H1 (cell line): ENCODE measurements at regions not wholly inside any gene's neighbourhood (a gene's known extent, or its start where the extent isn't known, plus 50 kb on each side); places are given as distances from the start of the nearest gene placed in this dataset.
A peak's percentile ranks its signal among the peaks of the same experiment; 100 is the strongest.

Experiments used
- CTCF ChIA-PET: fragments of 300-600 bp; sonication (Branson Sonifier 250); formaldehyde crosslinking; loops from one replicate; lab custom pipeline; 2021; ENCODE audit not compliant: partially characterized antibody; lab: Charles Lee
- POLR2A ChIA-PET: fragments of 300-600 bp; sonication (Branson Sonifier 250); formaldehyde crosslinking; loops from one replicate; lab custom pipeline; 2021; ENCODE audit warnings: inconsistent platforms; ENCODE audit not compliant: partially characterized antibody; lab: Charles Lee
- DNase-seq, 2 experiments: peaks; one replicate each; pipeline versions ENCODE4 v3.0.0 to v3.0.0-alpha.2; 2010 to 2022; ENCODE audit warnings: low spot score in 2 of 2, low read depth in 1 of 2, mixed read lengths in 1 of 2
- FAIRE-seq: peaks from 2 replicates; lab custom pipeline; 2011; peaks lifted over from hg19 to GRCh38; lab: Jason Lieb, UNC
- H2AFZ ChIP-seq: 2 replicates; pipeline ENCODE4 v1.8.1; 2012; ENCODE audit warnings: low read length, inconsistent platforms
- H2AK5ac ChIP-seq: 2 replicates; pipeline ENCODE4 v1.6.1; 2013; ENCODE audit warnings: low read depth, low read length
- H2BK120ac ChIP-seq: replicated peaks from 2 replicates; pipeline ENCODE3; 2013; ENCODE audit warnings: low read depth, low read length, inconsistent platforms
- H2BK12ac ChIP-seq: 2 replicates; pipeline ENCODE4 v1.6.1; 2013; ENCODE audit warnings: low read depth, low read length
- H2BK15ac ChIP-seq: 2 replicates; pipeline ENCODE4 v1.6.1; 2013; ENCODE audit warnings: low read length
- H2BK20ac ChIP-seq: 2 replicates; pipeline ENCODE4 v1.6.1; 2013; ENCODE audit warnings: low read length
- H2BK5ac ChIP-seq: 2 replicates; pipeline ENCODE4 v1.6.1; 2013; ENCODE audit warnings: low read depth, low read length
- H3K14ac ChIP-seq: 2 replicates; pipeline ENCODE4 v1.6.1; 2013; ENCODE audit warnings: inconsistent platforms; ENCODE audit not compliant: insufficient read length
- H3K18ac ChIP-seq: 2 replicates; pipeline ENCODE4 v1.6.1; 2013; ENCODE audit warnings: low read length; ENCODE audit errors: extremely low read depth
- H3K23ac ChIP-seq: 2 replicates; pipeline ENCODE4 v1.6.1; 2013; ENCODE audit warnings: inconsistent platforms; ENCODE audit not compliant: insufficient read length
- H3K23me2 ChIP-seq: 2 replicates; pipeline ENCODE4 v1.6.1; 2013; ENCODE audit warnings: low read depth, low read length
- H3K27ac ChIP-seq: 2 replicates; pipeline ENCODE4 v1.6.1; 2011; ENCODE audit warnings: low read depth, low read length, inconsistent platforms
- H3K27me3 ChIP-seq, 4 experiments: replicated peaks in 1 of 4; 1 replicate in 1 of 4; 2 replicates in 3 of 4; pipeline versions ENCODE4 v1.6.1 to v1.8.1; 2011 to 2013; ENCODE audit warnings: low read length in 3 of 4, mild to moderate bottlenecking in 3 of 4, inconsistent platforms in 2 of 4, mixed read lengths in 2 of 4, moderate library complexity in 1 of 4; ENCODE audit not compliant: control insufficient read depth in 3 of 4, insufficient read depth in 3 of 4; ENCODE audit errors: extremely low read depth in 1 of 4
- H3K36me3 ChIP-seq, 4 experiments: 2 replicates each; pipeline versions ENCODE4 v1.6.1 to v1.8.1; 2011 to 2013; ENCODE audit warnings: mild to moderate bottlenecking in 4 of 4, low read length in 3 of 4, moderate library complexity in 2 of 4, control low read depth in 1 of 4, inconsistent platforms in 1 of 4; ENCODE audit not compliant: insufficient read depth in 4 of 4, control insufficient read depth in 2 of 4
- H3K4ac ChIP-seq: replicated peaks from 2 replicates; pipeline ENCODE3; 2013; ENCODE audit warnings: low read length, low read depth, mixed read lengths, inconsistent platforms; ENCODE audit not compliant: insufficient read length
- H3K4me1 ChIP-seq, 4 experiments: replicated peaks in 1 of 4; 1 replicate in 1 of 4; 2 replicates in 3 of 4; pipeline versions ENCODE4 v1.6.1 to v1.8.1; 2011 to 2013; ENCODE audit warnings: low read length in 3 of 4, inconsistent platforms in 2 of 4, mixed read lengths in 1 of 4; ENCODE audit not compliant: insufficient read depth in 4 of 4, control insufficient read depth in 3 of 4
- H3K4me2 ChIP-seq, 2 experiments: 2 replicates each; pipeline versions ENCODE4 v1.6.1 to v1.8.1; 2011 to 2013; ENCODE audit warnings: low read depth in 2 of 2, low read length in 2 of 2, control low read depth in 1 of 2, inconsistent platforms in 1 of 2, mild to moderate bottlenecking in 1 of 2; ENCODE audit not compliant: insufficient read depth in 1 of 2
- H3K4me3 ChIP-seq, 4 experiments: fragments of 200-600, 300-600 bp in 1 of 4; sonication (generic), shearing (Covaris generic), sonication (Bioruptor Twin) in 1 of 4; 2 replicates each; pipeline versions ENCODE4 v1.5.1 to v1.8.1; 2011 to 2016; ENCODE audit warnings: low read length in 4 of 4, low read depth in 3 of 4, control low read depth in 2 of 4, inconsistent platforms in 2 of 4, mild to moderate bottlenecking in 2 of 4, mixed read lengths in 1 of 4, moderate library complexity in 1 of 4; ENCODE audit not compliant: insufficient read depth in 2 of 4; ENCODE audit errors: extremely low read depth in 1 of 4
- H3K56ac ChIP-seq: replicated peaks from 2 replicates; pipeline ENCODE3; 2013; ENCODE audit warnings: low read depth, mild to moderate bottlenecking, mixed read lengths, low read length, inconsistent platforms; ENCODE audit not compliant: insufficient read length
- H3K79me1 ChIP-seq: 2 replicates; pipeline ENCODE4 v1.6.1; 2013; ENCODE audit warnings: low read depth, low read length, control low read depth
- H3K79me2 ChIP-seq, 2 experiments: 2 replicates each; pipeline versions ENCODE4 v1.6.1 to v1.8.1; 2012 to 2013; ENCODE audit warnings: low read length in 2 of 2, mild to moderate bottlenecking in 2 of 2, inconsistent platforms in 1 of 2; ENCODE audit not compliant: insufficient read depth in 2 of 2, control insufficient read depth in 1 of 2
- H3K9ac ChIP-seq, 4 experiments: replicated peaks in 1 of 4; 1 replicate in 1 of 4; 2 replicates in 3 of 4; pipeline versions ENCODE4 v1.6.1 to v1.8.1; 2011 to 2013; ENCODE audit warnings: low read depth in 3 of 4, low read length in 3 of 4, control low read depth in 2 of 4, mild to moderate bottlenecking in 2 of 4, moderate library complexity in 2 of 4, inconsistent platforms in 1 of 4; ENCODE audit errors: extremely low read depth in 1 of 4
- H3K9me3 ChIP-seq, 2 experiments: 2 replicates each; pipeline versions ENCODE4 v1.6.1 to v1.8.1; 2012 to 2013; ENCODE audit warnings: mild to moderate bottlenecking in 2 of 2, moderate library complexity in 2 of 2, control low read depth in 1 of 2, inconsistent platforms in 1 of 2, low read depth in 1 of 2, low read length in 1 of 2, mixed read lengths in 1 of 2; ENCODE audit not compliant: insufficient read depth in 2 of 2
- H4K20me1 ChIP-seq, 2 experiments: replicated peaks in 1 of 2; 2 replicates each; pipeline versions ENCODE3 to v1.8.1; 2011 to 2013; ENCODE audit warnings: inconsistent platforms in 2 of 2, low read length in 2 of 2, mild to moderate bottlenecking in 1 of 2; ENCODE audit not compliant: insufficient read depth in 2 of 2, control insufficient read depth in 1 of 2
- H4K5ac ChIP-seq: 2 replicates; pipeline ENCODE4 v1.6.1; 2013; ENCODE audit warnings: low read length, low read depth, mixed read lengths, inconsistent platforms; ENCODE audit not compliant: insufficient read length
- H4K8ac ChIP-seq: 2 replicates; pipeline ENCODE4 v1.8.0; 2013; ENCODE audit warnings: mild to moderate bottlenecking, moderate library complexity, low read length, inconsistent platforms; ENCODE audit not compliant: insufficient read depth; ENCODE audit errors: extremely low read depth
- H4K91ac ChIP-seq: replicated peaks from 2 replicates; pipeline ENCODE3; 2013; ENCODE audit warnings: low read length, mixed read lengths, inconsistent platforms; ENCODE audit not compliant: insufficient read length
- BRCA1 ChIP-seq: IDR thresholded peaks from 2 replicates; pipeline ENCODE4 v1.6.1; 2012; ENCODE audit warnings: low read depth, low read length, improper control_type of control experiment
- CBX5 ChIP-seq: fragments of 300-800, 300-1000 bp; sonication (generic); IDR thresholded peaks from 2 replicates; pipeline ENCODE4 v1.7.1; 2016; ENCODE audit warnings: antibody characterized with exemption, low read length, low read depth
- CTBP2 ChIP-seq: IDR thresholded peaks from 2 replicates; pipeline ENCODE4 v1.7.0; 2011; ENCODE audit warnings: borderline replicate concordance, mild to moderate bottlenecking, moderate library complexity, mixed read lengths, low read length; ENCODE audit not compliant: insufficient read depth, insufficient read length
- GABPA ChIP-seq: IDR thresholded peaks from 2 replicates; pipeline ENCODE4 v1.6.1; 2011; ENCODE audit warnings: mild to moderate bottlenecking, low read length, moderate library complexity, borderline replicate concordance; ENCODE audit not compliant: insufficient read depth
- JUND ChIP-seq: IDR thresholded peaks from 2 replicates; pipeline ENCODE4 v1.6.1; 2011; ENCODE audit warnings: mild to moderate bottlenecking, improper control_type of control experiment, low read length
- NRF1 ChIP-seq: IDR thresholded peaks from 2 replicates; pipeline ENCODE4 v1.6.1; 2011; ENCODE audit warnings: mild to moderate bottlenecking, low read depth, low read length, improper control_type of control experiment
- RBBP5 ChIP-seq: IDR thresholded peaks from 2 replicates; pipeline ENCODE4 v1.7.1; 2012; ENCODE audit warnings: low read depth, mild to moderate bottlenecking, inconsistent platforms, low read length, moderate library complexity, borderline replicate concordance
- SP1 ChIP-seq: IDR thresholded peaks from 2 replicates; pipeline ENCODE4 v1.6.1; 2011; ENCODE audit warnings: low read depth, low read length
- SP2 ChIP-seq: IDR thresholded peaks from 2 replicates; pipeline ENCODE4 v1.6.1; 2012; ENCODE audit warnings: mild to moderate bottlenecking, low read length, inconsistent platforms
- TBP ChIP-seq: IDR thresholded peaks from 2 replicates; pipeline ENCODE4 v1.6.1; 2011; ENCODE audit warnings: low read depth, low read length, improper control_type of control experiment
- YY1 ChIP-seq: IDR thresholded peaks from 2 replicates; pipeline ENCODE4 v1.6.1; 2011; ENCODE audit warnings: low read depth, mild to moderate bottlenecking, low read length
- WGBS, 2 experiments: shearing (Covaris generic) in 1 of 2; methylation state at CpG; one replicate each; pipeline versions ENCODE4 v1.1.6 to v1.1.7; 2013 to 2015; ENCODE audit warnings: low lambda C conversion rate in 2 of 2, mixed read lengths in 2 of 2, inconsistent platforms in 1 of 2, low coverage in 1 of 2, missing lambda C conversion rate in 1 of 2; ENCODE audit not compliant: insufficient replicate concordance in 2 of 2, insufficient coverage in 1 of 2, insufficient read length in 1 of 2; ENCODE audit errors: extremely low coverage in 1 of 2, missing lambda C conversion rate in 1 of 2; 5-methylcytosine and 5-hydroxymethylcytosine counted together
- TF ChIP-seq, protein P1 (sequence below): IDR thresholded peaks from 2 replicates; pipeline ENCODE4 v1.6.1; 2011; ENCODE audit warnings: low read depth, mild to moderate bottlenecking, low read length; ENCODE audit not compliant: insufficient read depth

DNA sequence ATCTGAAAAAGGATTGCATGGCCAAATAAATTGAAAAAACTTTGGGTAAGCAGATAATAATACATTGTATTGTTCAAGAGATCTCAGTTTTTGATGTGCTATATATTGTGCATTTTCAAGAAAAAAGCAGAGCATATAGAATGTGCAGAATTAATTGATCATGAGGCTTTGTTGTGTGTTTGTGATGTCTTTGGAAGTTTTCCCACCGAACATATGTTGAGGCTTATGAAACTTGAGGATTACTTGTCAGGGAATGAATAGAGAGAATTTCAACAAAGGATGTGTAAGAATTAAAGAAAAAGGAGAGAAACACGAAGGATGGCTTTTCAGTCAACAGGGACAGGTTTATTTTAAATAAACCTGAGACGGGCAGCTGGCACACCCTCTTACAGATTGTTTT lies 232.5 kb upstream of the POU1F1 start:
- Histone ChIP-seq H4K8ac (no peak overlapping the region), H3K14ac (no peak overlapping the region), H2BK5ac (no peak overlapping the region), H3K79me1 (no peaks in the 10 kb centered on the region), H3K9ac (no peak overlapping the region), H3K27me3 (no peaks in the 10 kb centered on the region), H4K20me1 (no peaks in the 10 kb centered on the region), H4K91ac (no peak overlapping the region), H4K5ac (no peak overlapping the region), H3K9me3 (no peaks in the 10 kb centered on the region), H2AFZ (no peak overlapping the region), H2BK20ac (no peak overlapping the region), H3K23ac (no peak overlapping the region), H2AK5ac (no peak overlapping the region), H3K4me1 (no peaks in the 10 kb centered on the region), H2BK15ac (no peak overlapping the region), H3K36me3 (no peaks in the 10 kb centered on the region), H2BK120ac (no peak overlapping the region), H2BK12ac (no peak overlapping the region), H3K4ac (no peak overlapping the region), H3K56ac (no peak overlapping the region), H3K4me3 (no peak overlapping the region), H3K18ac (no peak overlapping the region)
- no peak for DNase-seq
- no peak for FAIRE-seq
- POLR2A ChIA-PET: no interaction called here
- CTCF ChIA-PET: no interaction called here
- WGBS, 2 experiments: 86% methylated on average over 3 of the region's 3 CpGs; no CpG with 5 or more reads in 1 of the 2 experiments
- TF ChIP-seq CBX5 (no peak), TBP (no peak), GABPA (no peak), CTBP2 (no peak), NRF1 (no peak), BRCA1 (no peak), YY1 (no peak), RBBP5 (no peak), SP2 (no peak), JUND (no peak), SP1 (no peak)
- TF ChIP-seq, protein P1, sequence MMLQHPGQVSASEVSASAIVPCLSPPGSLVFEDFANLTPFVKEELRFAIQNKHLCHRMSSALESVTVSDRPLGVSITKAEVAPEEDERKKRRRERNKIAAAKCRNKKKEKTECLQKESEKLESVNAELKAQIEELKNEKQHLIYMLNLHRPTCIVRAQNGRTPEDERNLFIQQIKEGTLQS: no peak
- TF ChIP-seq, all 59 proteins: peak for 0
- Histone ChIP-seq H3K27ac (no peak overlapping the region), H3K23me2 (no peaks in the 10 kb centered on the region), H3K4me2 (0 out of 4 replicates have a peak overlapping the region, but pooled peaks of 1 of the 2 experiments have one; percentile 37), H3K79me2 (no peaks in the 10 kb centered on the region)
